Astrocyte (in vitro differentiated cells and primary cell): ENCODE measurements at regions not wholly inside any gene's neighbourhood (a gene's known extent, or its start where the extent isn't known, plus 50 kb on each side); places are given as distances from the start of the nearest gene placed in this dataset.
"Not testable (repeated sequence)": the region's sequence is repeated elsewhere in the genome, so short reads cannot be mapped to it uniquely, and the experiment has no call there.

Source experiments
- DNase-seq: peaks from one replicate; pipeline ENCODE4 v3.0.0-alpha.2; 2010; ENCODE audit warnings: low read depth
- FAIRE-seq: peaks from 2 replicates; lab custom pipeline; 2011; peaks lifted over from hg19 to GRCh38; lab: Jason Lieb, UNC
- H2AFZ ChIP-seq: 2 replicates; pipeline ENCODE4 v1.6.0; 2012; ENCODE audit warnings: low read depth, low read length, inconsistent platforms
- H3K27ac ChIP-seq: 2 replicates; pipeline ENCODE4 v1.5.1; 2011; ENCODE audit warnings: low read depth, low read length, inconsistent platforms
- H3K27me3 ChIP-seq: 2 replicates; pipeline ENCODE4 v1.6.0; 2011; ENCODE audit warnings: low read length, inconsistent platforms; ENCODE audit not compliant: insufficient read depth
- H3K36me3 ChIP-seq: 2 replicates; pipeline ENCODE4 v1.5.1; 2011; ENCODE audit warnings: low read length, inconsistent platforms; ENCODE audit not compliant: insufficient read depth
- H3K4me1 ChIP-seq: 2 replicates; pipeline ENCODE4 v1.5.1; 2011; ENCODE audit warnings: low read length, inconsistent platforms; ENCODE audit not compliant: insufficient read depth
- H3K4me2 ChIP-seq: 2 replicates; pipeline ENCODE4 v1.6.0; 2012; ENCODE audit warnings: low read length, inconsistent platforms
- H3K4me3 ChIP-seq: 2 replicates; pipeline ENCODE4 v1.5.1; 2011; ENCODE audit warnings: low read depth, mild to moderate bottlenecking, low read length, inconsistent platforms; ENCODE audit not compliant: insufficient read depth
- H3K79me2 ChIP-seq: 2 replicates; pipeline ENCODE4 v1.6.0; 2012; ENCODE audit warnings: mild to moderate bottlenecking, low read length, inconsistent platforms; ENCODE audit not compliant: insufficient read depth
- H3K9ac ChIP-seq: 2 replicates; pipeline ENCODE4 v1.6.0; 2012; ENCODE audit warnings: mild to moderate bottlenecking, low read length, inconsistent platforms
- H3K9me3 ChIP-seq: 2 replicates; pipeline ENCODE4 v1.5.1; 2012; ENCODE audit warnings: low read depth, mild to moderate bottlenecking, low read length, inconsistent platforms; ENCODE audit not compliant: insufficient read depth
- H4K20me1 ChIP-seq: 2 replicates; pipeline ENCODE4 v1.6.0; 2012; ENCODE audit warnings: low read length, inconsistent platforms; ENCODE audit not compliant: insufficient read depth
- H3K27ac Mint-ChIP-seq: one replicate; pipeline ENCODE4 v1.8.0; 2021; ENCODE audit warnings: mild to moderate bottlenecking, mixed read lengths; ENCODE audit not compliant: unreplicated experiment
- H3K27me3 Mint-ChIP-seq: one replicate; pipeline ENCODE4 v1.8.0; 2021; ENCODE audit warnings: low read depth, mixed read lengths; ENCODE audit not compliant: unreplicated experiment
- H3K36me3 Mint-ChIP-seq: one replicate; pipeline ENCODE4 v1.8.0; 2021; ENCODE audit warnings: low read depth, mixed read lengths; ENCODE audit not compliant: unreplicated experiment
- H3K4me1 Mint-ChIP-seq: one replicate; pipeline ENCODE4 v1.8.0; 2021; ENCODE audit warnings: low read depth, mixed read lengths; ENCODE audit not compliant: unreplicated experiment
- H3K4me3 Mint-ChIP-seq: one replicate; pipeline ENCODE4 v1.8.0; 2021; ENCODE audit warnings: mild to moderate bottlenecking, moderate library complexity, mixed read lengths; ENCODE audit not compliant: unreplicated experiment
- H3K9me3 Mint-ChIP-seq: one replicate; pipeline ENCODE4 v1.8.0; 2021; ENCODE audit warnings: mild to moderate bottlenecking, mixed read lengths; ENCODE audit not compliant: unreplicated experiment
- EZH2 ChIP-seq: IDR thresholded peaks from 2 replicates; pipeline ENCODE4 v1.6.1; 2012; ENCODE audit warnings: mild to moderate bottlenecking, low read length, inconsistent platforms; ENCODE audit not compliant: insufficient read depth
- TF ChIP-seq, protein P1 (sequence below): IDR thresholded peaks from 2 replicates; pipeline ENCODE4 v1.5.1; 2011; ENCODE audit warnings: low read depth, mild to moderate bottlenecking, inconsistent platforms, low read length, moderate library complexity; ENCODE audit not compliant: insufficient read depth

DNA sequence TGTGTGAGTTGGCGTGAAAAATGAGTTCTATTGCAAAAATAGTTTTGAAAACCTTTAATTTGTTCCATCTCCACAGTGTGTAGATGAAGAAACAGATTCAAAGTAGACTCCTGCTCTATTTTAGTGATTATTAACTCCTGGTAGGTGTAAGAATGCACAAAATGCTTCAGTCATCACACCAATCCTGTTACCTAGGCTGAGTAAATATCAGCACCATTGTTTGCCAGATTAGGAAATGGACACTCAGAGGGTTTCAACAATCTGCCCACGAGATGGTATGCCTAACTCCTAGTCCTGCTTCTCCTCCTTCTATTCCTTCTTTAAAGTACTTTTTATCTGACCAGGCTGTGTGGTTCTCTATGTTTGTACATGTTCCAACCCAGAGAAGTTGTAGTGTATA lies 108.9 kb upstream of the AHI1 start:
- H3K27me3 ChIP-seq, result no peaks in the 10 kb centered on the region
- no peak overlapping the region for H3K4me3 Mint-ChIP-seq
- H3K36me3 ChIP-seq, result no peaks in the 10 kb centered on the region
- no peak overlapping the region for H3K4me3 ChIP-seq
- H3K4me2 ChIP-seq, result no peak overlapping the region
- no peaks in the 10 kb centered on the region for H4K20me1 ChIP-seq
- no peak overlapping the region for H3K9ac ChIP-seq
- no peaks in the 10 kb centered on the region for H3K4me1 Mint-ChIP-seq
- TF ChIP-seq, protein P1, sequence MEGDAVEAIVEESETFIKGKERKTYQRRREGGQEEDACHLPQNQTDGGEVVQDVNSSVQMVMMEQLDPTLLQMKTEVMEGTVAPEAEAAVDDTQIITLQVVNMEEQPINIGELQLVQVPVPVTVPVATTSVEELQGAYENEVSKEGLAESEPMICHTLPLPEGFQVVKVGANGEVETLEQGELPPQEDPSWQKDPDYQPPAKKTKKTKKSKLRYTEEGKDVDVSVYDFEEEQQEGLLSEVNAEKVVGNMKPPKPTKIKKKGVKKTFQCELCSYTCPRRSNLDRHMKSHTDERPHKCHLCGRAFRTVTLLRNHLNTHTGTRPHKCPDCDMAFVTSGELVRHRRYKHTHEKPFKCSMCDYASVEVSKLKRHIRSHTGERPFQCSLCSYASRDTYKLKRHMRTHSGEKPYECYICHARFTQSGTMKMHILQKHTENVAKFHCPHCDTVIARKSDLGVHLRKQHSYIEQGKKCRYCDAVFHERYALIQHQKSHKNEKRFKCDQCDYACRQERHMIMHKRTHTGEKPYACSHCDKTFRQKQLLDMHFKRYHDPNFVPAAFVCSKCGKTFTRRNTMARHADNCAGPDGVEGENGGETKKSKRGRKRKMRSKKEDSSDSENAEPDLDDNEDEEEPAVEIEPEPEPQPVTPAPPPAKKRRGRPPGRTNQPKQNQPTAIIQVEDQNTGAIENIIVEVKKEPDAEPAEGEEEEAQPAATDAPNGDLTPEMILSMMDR, result no peak
- TF ChIP-seq EZH2, result no peak
- no peaks in the 10 kb centered on the region for H3K4me1 ChIP-seq
- H3K27ac ChIP-seq, result no peak overlapping the region
- H3K9me3 Mint-ChIP-seq, result peaks cover 3% of the 10 kb centered on the region
- H3K27ac Mint-ChIP-seq, result no peak overlapping the region
- no peaks in the 10 kb centered on the region for H3K79me2 ChIP-seq
- H3K36me3 Mint-ChIP-seq, result no peaks in the 10 kb centered on the region
- no peak overlapping the region for H2AFZ ChIP-seq
- H3K9me3 ChIP-seq, result no peaks in the 10 kb centered on the region
- H3K27me3 Mint-ChIP-seq, result no peaks in the 10 kb centered on the region
- peak; percentile 34 for FAIRE-seq
- DNase-seq, result no peak

DNA sequence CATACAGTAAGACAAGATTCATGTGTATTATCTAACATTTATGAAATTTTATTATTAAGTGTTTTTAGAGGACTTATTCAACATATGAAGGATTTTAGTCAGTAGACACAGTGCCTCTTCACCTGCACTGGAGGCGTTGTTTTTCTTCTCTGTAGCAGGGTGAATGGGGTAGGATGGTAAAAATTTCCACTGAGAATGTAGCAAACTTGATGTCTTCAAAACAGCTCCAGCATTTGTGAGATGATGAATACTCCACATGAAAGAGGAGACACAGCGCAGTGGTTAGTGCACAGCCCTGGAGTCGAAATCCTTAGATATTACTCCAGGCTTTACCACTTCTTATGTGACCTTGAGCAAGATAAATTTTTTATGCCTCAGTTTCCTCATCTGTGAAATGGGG lies 110.5 kb upstream of the AHI1 start:
- TF ChIP-seq EZH2, result no peak
- TF ChIP-seq, protein P1, result no peak
- Mint-ChIP-seq H3K4me3 (no peak overlapping the region), H3K27me3 (no peaks in the 10 kb centered on the region), H3K36me3 (no peaks in the 10 kb centered on the region), H3K4me1 (no peaks in the 10 kb centered on the region), H3K27ac (no peak overlapping the region), H3K9me3 (no peaks in the 10 kb centered on the region)
- Histone ChIP-seq H3K4me1 (no peaks in the 10 kb centered on the region), H3K27ac (no peak overlapping the region), H3K36me3 (no peaks in the 10 kb centered on the region), H3K9me3 (no peaks in the 10 kb centered on the region), H3K4me2 (no peak overlapping the region), H3K4me3 (no peak overlapping the region), H3K27me3 (no peaks in the 10 kb centered on the region), H4K20me1 (no peaks in the 10 kb centered on the region), H3K9ac (no peak overlapping the region), H2AFZ (no peak overlapping the region), H3K79me2 (no peaks in the 10 kb centered on the region)
- DNase-seq (no peak), FAIRE-seq (no peak)

DNA sequence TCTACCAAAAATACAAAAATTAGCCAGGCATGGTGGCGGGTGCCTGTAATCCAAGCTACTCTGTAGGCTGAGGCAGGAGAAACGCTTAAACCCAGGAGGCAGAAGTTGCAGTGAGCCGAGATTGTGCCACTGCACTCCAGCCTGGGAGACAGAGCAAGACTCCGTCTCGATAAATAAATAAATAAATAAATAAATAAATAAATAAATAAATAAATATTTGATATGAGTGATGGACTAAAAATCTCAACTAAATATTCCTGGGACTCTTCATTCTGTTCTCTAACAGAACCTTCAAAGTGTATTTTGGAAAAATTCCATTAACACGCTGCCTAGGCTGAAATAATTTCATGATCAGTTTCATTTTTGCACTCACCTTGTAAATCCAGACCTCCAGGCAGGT lies 112.7 kb upstream of the AHI1 start:
- not testable (repeated sequence) for H3K4me2 ChIP-seq, FAIRE-seq, H3K4me1 Mint-ChIP-seq, H3K27ac ChIP-seq, DNase-seq, H3K27ac Mint-ChIP-seq, H3K36me3 Mint-ChIP-seq, H3K27me3 ChIP-seq, H3K9me3 ChIP-seq, H4K20me1 ChIP-seq, H3K4me3 ChIP-seq, H3K4me3 Mint-ChIP-seq, H3K4me1 ChIP-seq, H2AFZ ChIP-seq, H3K27me3 Mint-ChIP-seq, H3K9me3 Mint-ChIP-seq, H3K36me3 ChIP-seq, H3K79me2 ChIP-seq, H3K9ac ChIP-seq
